ENCODE measurements at regions not wholly inside any gene's neighbourhood (a gene's known extent, or its start where the extent isn't known, plus 50 kb on each side); places are given as distances from the start of the nearest gene placed in this dataset.
"Not testable (repeated sequence)": the region's sequence is repeated elsewhere in the genome, so short reads cannot be mapped to it uniquely, and the experiment has no call there.

DNA sequence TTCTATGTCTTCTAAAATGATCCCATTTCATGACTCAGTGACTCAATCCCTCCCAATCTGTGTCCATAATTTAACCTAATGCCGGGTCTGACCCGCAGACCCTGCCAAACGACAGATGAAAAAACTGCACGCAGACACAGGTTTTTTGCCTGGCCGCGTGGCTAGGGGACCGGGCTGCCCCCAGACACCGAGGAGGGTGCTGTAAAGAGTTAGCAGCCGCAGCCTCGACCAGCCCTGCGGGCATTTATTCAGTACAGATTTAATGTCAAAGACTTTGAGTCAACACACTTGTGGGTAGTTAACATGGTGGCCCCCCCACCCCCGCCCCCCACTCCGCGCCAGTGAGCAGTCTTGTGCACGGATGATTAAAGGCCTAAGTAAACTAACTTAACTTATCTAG is 1324.7 kb downstream of the GATA3 start:
- no peaks in the 10 kb centered on the region for H3K27me3 ChIP-seq (ENCODE audit: control insufficient read depth, insufficient read depth, low read length)
- H3K36me3 ChIP-seq (ENCODE audit: control insufficient read depth, insufficient read depth, low read length) = no peaks in the 10 kb centered on the region
- no peak for DNase-seq (ENCODE audit: low read depth)
- no peak overlapping the region for H3K4me3 ChIP-seq (ENCODE audit: low read depth, low read length)
- TF ChIP-seq, protein P1, sequence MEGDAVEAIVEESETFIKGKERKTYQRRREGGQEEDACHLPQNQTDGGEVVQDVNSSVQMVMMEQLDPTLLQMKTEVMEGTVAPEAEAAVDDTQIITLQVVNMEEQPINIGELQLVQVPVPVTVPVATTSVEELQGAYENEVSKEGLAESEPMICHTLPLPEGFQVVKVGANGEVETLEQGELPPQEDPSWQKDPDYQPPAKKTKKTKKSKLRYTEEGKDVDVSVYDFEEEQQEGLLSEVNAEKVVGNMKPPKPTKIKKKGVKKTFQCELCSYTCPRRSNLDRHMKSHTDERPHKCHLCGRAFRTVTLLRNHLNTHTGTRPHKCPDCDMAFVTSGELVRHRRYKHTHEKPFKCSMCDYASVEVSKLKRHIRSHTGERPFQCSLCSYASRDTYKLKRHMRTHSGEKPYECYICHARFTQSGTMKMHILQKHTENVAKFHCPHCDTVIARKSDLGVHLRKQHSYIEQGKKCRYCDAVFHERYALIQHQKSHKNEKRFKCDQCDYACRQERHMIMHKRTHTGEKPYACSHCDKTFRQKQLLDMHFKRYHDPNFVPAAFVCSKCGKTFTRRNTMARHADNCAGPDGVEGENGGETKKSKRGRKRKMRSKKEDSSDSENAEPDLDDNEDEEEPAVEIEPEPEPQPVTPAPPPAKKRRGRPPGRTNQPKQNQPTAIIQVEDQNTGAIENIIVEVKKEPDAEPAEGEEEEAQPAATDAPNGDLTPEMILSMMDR (IDR thresholded peaks at IDR 0.05; ENCODE audit: insufficient read depth, low read length, poor library complexity, severe bottlenecking) = no peak

DNA sequence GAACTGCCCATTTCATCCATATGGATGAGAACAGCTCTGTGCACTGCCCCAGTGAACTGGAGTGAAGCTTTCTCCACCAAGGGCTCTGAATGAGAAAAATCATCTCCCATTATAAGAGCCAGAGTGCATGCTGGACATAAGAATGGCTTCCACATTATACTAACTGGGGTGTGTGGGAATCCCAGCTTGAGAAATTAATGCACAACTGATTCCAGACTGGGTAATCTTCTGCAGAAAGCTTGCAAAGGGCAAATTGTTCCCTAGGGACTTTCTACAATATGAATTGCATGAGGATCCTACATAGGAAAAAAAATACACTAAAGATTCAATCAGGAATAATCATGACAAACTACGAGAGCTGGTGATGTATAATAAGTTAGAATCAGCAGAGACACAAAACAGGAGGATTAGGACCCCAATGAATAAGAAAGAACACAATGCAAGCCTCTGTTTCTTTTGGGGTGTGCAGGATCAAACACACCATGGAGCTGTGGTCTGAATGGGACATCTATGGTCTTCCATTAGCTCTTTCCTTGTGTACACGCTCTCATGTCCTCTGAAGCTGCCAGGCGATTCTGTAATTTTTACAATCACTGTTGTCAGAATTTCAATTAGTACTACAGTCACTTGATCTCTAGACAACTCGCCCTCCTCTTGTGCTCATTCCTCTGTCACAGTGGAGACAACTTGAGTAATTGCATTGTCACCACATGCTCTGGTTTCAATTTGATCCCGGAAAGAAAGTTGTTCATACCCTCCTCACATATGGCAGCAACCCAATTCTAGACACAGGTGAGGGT is 1327.4 kb downstream of the GATA3 start:
- DNase-seq (ENCODE audit: low read depth) = no peak
- Histone ChIP-seq H3K36me3 (ENCODE audit: control insufficient read depth, insufficient read depth, low read length) (no peaks in the 10 kb centered on the region), H3K27me3 (ENCODE audit: control insufficient read depth, insufficient read depth, low read length) (no peaks in the 10 kb centered on the region), H3K4me3 (ENCODE audit: low read depth, low read length) (no peak overlapping the region)
- TF ChIP-seq, protein P1 (IDR thresholded peaks at IDR 0.05; ENCODE audit: insufficient read depth, low read length, poor library complexity, severe bottlenecking) = no peak

DNA sequence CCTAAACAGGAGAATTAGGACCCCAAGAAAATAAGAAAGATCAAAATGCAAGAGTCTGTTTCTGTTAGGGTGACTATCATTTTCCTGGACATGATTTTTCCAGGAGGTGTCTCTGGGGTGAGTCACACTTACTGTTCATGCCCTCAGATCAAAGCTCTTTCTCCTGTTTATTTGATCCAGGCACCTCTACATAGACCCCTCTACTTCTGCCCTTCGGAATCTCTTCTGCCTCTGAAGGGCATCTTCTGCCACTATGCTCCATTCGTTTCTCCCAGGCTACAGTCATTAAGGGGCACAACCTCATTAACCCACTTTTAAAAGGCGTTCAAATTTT is 1328.0 kb downstream of the GATA3 start:
- Histone ChIP-seq H3K27me3 (ENCODE audit: control insufficient read depth, insufficient read depth, low read length) (no peaks in the 10 kb centered on the region), H3K4me3 (ENCODE audit: low read depth, low read length) (no peak overlapping the region), H3K36me3 (ENCODE audit: control insufficient read depth, insufficient read depth, low read length) (no peaks in the 10 kb centered on the region)
- TF ChIP-seq, protein P1 (IDR thresholded peaks at IDR 0.05; ENCODE audit: insufficient read depth, low read length, poor library complexity, severe bottlenecking) = no peak
- no peak for DNase-seq (ENCODE audit: low read depth)

DNA sequence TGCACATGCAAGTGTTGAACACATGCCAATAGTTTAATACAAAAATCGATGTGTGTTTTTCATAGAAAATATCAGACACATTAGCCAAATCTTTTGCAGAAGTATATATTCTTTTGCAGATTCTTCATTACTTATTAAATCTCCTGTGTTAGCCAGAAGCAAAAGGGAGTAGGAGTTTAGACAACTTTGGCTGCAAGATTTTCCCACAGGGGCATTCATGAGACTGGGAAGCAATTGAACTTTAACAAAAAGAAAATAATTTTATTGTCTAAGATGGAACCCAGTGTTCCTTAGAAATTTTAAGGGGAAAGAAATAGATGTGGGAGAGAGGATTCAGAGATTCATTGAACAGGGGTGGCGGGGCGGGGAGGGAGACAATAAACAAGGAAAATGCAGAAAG is 1336.0 kb downstream of the GATA3 start:
- no peaks in the 10 kb centered on the region for H3K27me3 ChIP-seq (ENCODE audit: control insufficient read depth, insufficient read depth, low read length)
- TF ChIP-seq, protein P1 (IDR thresholded peaks at IDR 0.05; ENCODE audit: insufficient read depth, low read length, poor library complexity, severe bottlenecking) = no peak
- no peak for DNase-seq (ENCODE audit: low read depth)
- H3K4me3 ChIP-seq (ENCODE audit: low read depth, low read length) = no peak overlapping the region
- no peaks in the 10 kb centered on the region for H3K36me3 ChIP-seq (ENCODE audit: control insufficient read depth, insufficient read depth, low read length)

DNA sequence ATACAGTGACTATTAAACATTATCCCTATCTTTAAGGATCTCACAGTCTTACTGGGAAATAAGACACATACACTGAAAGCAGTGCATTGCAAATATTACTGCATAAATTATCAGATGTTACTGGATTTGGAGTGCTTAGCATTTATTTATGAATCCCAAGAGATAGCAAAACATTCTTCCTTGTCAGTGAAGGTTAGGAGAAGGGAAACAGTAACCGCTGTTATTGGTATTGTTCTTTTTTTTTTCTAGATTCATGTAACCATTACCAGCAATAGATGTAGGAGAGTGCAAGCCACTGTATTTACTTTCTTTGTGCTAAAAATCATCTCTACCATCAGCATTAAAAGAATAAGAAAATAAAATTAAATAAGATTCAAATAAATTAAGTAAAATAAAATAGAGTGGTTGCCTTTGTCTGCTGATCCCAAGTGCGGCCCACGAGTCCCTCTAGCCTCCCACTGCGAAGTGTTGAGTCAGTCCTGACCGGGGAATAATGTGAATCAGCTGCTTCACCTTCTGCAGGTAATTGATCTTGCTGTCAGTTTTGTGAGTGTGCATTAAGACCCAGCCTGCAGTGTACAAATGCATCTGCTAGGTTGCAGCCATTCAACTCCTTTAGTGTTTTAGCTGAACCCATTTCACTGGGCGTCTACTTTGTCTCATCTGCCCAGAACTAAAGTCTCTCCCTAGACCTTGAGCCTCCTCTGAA is 1344.9 kb downstream of the GATA3 start:
- no peak for DNase-seq (ENCODE audit: low read depth)
- H3K27me3 ChIP-seq (ENCODE audit: control insufficient read depth, insufficient read depth, low read length) = no peaks in the 10 kb centered on the region
- H3K36me3 ChIP-seq (ENCODE audit: control insufficient read depth, insufficient read depth, low read length) = no peaks in the 10 kb centered on the region
- H3K4me3 ChIP-seq (ENCODE audit: low read depth, low read length) = no peak overlapping the region
- TF ChIP-seq, protein P1 (IDR thresholded peaks at IDR 0.05; ENCODE audit: insufficient read depth, low read length, poor library complexity, severe bottlenecking) = no peak

DNA sequence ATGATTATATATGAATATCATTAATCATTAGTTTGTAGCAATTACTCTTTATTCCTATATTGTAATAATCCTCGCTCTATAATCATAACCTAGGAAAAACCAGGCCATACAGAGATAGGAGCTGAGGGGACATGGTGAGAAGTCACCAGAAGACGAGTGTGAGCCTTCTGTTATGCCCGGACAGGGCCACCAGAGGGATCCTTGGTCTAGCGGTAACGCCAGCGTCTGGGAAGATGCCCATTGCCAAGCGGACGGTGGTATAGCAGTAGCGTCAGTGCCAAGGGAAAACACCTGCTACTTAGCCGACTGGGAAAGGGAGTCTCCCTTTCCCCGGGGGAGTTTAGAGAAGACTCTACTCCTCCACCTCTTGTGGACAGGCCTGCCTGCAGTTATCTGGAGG is 1347.6 kb downstream of the GATA3 start:
- not testable (repeated sequence) for H3K36me3 ChIP-seq (ENCODE audit: control insufficient read depth, insufficient read depth, low read length); H3K4me3 ChIP-seq (ENCODE audit: low read depth, low read length); H3K27me3 ChIP-seq (ENCODE audit: control insufficient read depth, insufficient read depth, low read length); DNase-seq (ENCODE audit: low read depth)

DNA sequence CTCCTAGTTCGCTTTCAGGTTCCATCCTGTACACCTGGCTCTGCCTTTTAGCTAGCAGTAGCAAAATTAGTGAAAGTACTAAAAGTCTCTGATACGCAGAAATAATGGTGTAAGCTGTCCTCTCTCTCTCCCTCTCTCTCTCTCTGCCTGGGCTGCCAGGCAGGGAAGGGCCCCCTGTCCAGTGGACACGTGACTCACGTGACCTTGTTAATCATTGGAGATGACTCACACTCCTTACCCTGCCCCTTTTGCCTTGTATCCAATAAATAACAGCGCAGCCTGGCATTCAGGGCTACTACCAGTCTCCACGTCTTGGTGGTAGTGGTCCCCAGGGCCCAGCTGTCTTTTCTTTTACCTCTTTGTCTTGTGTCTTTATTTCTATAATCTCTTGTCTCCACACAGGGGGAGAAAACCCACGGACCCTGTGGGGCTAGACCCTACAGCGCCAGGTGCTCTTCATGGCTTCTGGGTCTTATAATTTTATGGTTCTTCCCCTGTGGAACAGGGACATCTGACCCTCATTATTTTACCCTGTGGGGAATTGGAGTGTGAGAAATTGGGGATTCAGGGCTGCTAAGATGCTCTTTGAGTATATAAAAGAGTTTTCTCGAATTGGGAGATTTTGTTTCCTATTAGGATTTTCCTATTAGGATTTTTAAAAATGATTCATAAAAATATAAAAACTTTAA is 1348.2 kb downstream of the GATA3 start:
- not testable (repeated sequence) for H3K36me3 ChIP-seq (ENCODE audit: control insufficient read depth, insufficient read depth, low read length); H3K4me3 ChIP-seq (ENCODE audit: low read depth, low read length); DNase-seq (ENCODE audit: low read depth); H3K27me3 ChIP-seq (ENCODE audit: control insufficient read depth, insufficient read depth, low read length)

DNA sequence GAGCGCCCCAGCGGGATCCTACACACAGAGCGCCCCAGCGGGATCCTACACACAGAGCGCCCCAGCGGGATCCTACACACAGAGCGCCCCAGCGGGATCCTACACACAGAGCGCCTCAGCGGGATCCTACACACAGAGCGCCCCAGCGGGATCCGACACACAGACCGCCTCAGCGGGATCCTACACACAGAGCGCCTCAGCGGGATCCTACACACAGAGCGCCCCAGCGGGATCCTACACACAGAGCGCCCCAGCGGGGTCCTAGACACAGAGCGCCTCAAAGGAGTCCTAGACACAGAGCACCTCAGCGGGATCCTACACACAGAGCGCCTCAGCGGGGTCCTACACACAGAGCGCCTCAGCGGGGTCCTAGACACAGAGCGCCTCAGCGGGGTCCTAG is 1352.7 kb downstream of the GATA3 start:
- not testable (repeated sequence) for H3K27me3 ChIP-seq (ENCODE audit: control insufficient read depth, insufficient read depth, low read length); H3K4me3 ChIP-seq (ENCODE audit: low read depth, low read length); H3K36me3 ChIP-seq (ENCODE audit: control insufficient read depth, insufficient read depth, low read length); DNase-seq (ENCODE audit: low read depth)

Data from kidney epithelial cell (primary cell).